Fibroblast of lung (primary cell): ENCODE measurements at regions not wholly inside any gene's neighbourhood (a gene's known extent, or its start where the extent isn't known, plus 50 kb on each side); places are given as distances from the start of the nearest gene placed in this dataset.

Experiments
- DNase-seq, 2 donors: peaks; one replicate each; pipeline versions ENCODE4 v3.0.0 to v3.0.0-alpha.2; 2010; ENCODE audit warnings: low read depth in 2 of 2
- H2AFZ ChIP-seq: 2 replicates; pipeline ENCODE4 v1.5.1; 2012; ENCODE audit warnings: low read length, control low read depth, inconsistent platforms
- H3K27ac ChIP-seq: 2 replicates; pipeline ENCODE4 v1.5.1; 2011; ENCODE audit warnings: low read length, control low read depth; ENCODE audit not compliant: insufficient read depth
- H3K27me3 ChIP-seq: 2 replicates; pipeline ENCODE4 v1.5.1; 2011; ENCODE audit warnings: mild to moderate bottlenecking, low read length; ENCODE audit not compliant: control insufficient read depth, insufficient read depth
- H3K36me3 ChIP-seq: 2 replicates; pipeline ENCODE4 v1.5.1; 2011; ENCODE audit warnings: low read length; ENCODE audit not compliant: control insufficient read depth, insufficient read depth
- H3K4me1 ChIP-seq: 2 replicates; pipeline ENCODE4 v1.5.1; 2011; ENCODE audit warnings: low read length; ENCODE audit not compliant: control insufficient read depth, insufficient read depth; ENCODE audit errors: extremely low read depth
- H3K4me2 ChIP-seq: 2 replicates; pipeline ENCODE4 v1.5.1; 2011; ENCODE audit warnings: low read length, control low read depth; ENCODE audit not compliant: insufficient read depth; ENCODE audit errors: extremely low read depth
- H3K4me3 ChIP-seq, 4 experiments: fragments of 200-600 bp in 1 of 4; sonication (generic) in 1 of 4; replicated peaks in 1 of 4; 2 replicates each; pipeline ENCODE4 v1.5.1; 2011 to 2016; ENCODE audit warnings: low read length in 4 of 4, low read depth in 3 of 4, mild to moderate bottlenecking in 3 of 4, control low read depth in 2 of 4, inconsistent platforms in 1 of 4, mixed read lengths in 1 of 4; ENCODE audit not compliant: insufficient read depth in 1 of 4; ENCODE audit errors: control extremely low read depth in 1 of 4
- H3K79me2 ChIP-seq: 2 replicates; pipeline ENCODE4 v1.5.1; 2012; ENCODE audit warnings: mild to moderate bottlenecking, low read length, inconsistent platforms; ENCODE audit not compliant: control insufficient read depth, insufficient read depth
- H3K9ac ChIP-seq: 2 replicates; pipeline ENCODE4 v1.5.1; 2011; ENCODE audit warnings: mild to moderate bottlenecking, low read length, control low read depth; ENCODE audit not compliant: insufficient read depth
- H3K9me3 ChIP-seq: 2 replicates; pipeline ENCODE4 v1.5.1; 2012; ENCODE audit warnings: low read depth, low read length; ENCODE audit not compliant: control insufficient read depth, insufficient read depth
- H4K20me1 ChIP-seq: 2 replicates; pipeline ENCODE4 v1.5.1; 2011; ENCODE audit warnings: low read length; ENCODE audit not compliant: control insufficient read depth, insufficient read depth; ENCODE audit errors: extremely low read depth
- EZH2 ChIP-seq: IDR thresholded peaks from 2 replicates; pipeline ENCODE4 v1.5.1; 2012; ENCODE audit warnings: low read length, control low read depth, mild to moderate bottlenecking; ENCODE audit errors: missing control alignments
- TF ChIP-seq, protein P1 (sequence below), 2 donors: IDR thresholded peaks in 1 of 2; conservative IDR thresholded peaks in 1 of 2; 1 replicate in 1 of 2; 2 replicates in 1 of 2; pipeline ENCODE4 v1.5.1; 2011 to 2012; ENCODE audit warnings: low read length in 2 of 2, control low read depth in 1 of 2, inconsistent platforms in 1 of 2, low read depth in 1 of 2, mild to moderate bottlenecking in 1 of 2

GRCh38 chr14:61642614-61642982 lies 52.7 kb upstream of the HIF1A start:
- no peaks in the 10 kb centered on the region for H3K79me2 ChIP-seq
- H3K4me1 ChIP-seq = no peaks in the 10 kb centered on the region
- H3K27me3 ChIP-seq = no peaks in the 10 kb centered on the region
- no peaks in the 10 kb centered on the region for H3K36me3 ChIP-seq
- no peaks in the 10 kb centered on the region for H3K9me3 ChIP-seq
- no peak overlapping the region for H3K9ac ChIP-seq
- H4K20me1 ChIP-seq = no peaks in the 10 kb centered on the region
- TF ChIP-seq EZH2 = no peak
- TF ChIP-seq, protein P1, sequence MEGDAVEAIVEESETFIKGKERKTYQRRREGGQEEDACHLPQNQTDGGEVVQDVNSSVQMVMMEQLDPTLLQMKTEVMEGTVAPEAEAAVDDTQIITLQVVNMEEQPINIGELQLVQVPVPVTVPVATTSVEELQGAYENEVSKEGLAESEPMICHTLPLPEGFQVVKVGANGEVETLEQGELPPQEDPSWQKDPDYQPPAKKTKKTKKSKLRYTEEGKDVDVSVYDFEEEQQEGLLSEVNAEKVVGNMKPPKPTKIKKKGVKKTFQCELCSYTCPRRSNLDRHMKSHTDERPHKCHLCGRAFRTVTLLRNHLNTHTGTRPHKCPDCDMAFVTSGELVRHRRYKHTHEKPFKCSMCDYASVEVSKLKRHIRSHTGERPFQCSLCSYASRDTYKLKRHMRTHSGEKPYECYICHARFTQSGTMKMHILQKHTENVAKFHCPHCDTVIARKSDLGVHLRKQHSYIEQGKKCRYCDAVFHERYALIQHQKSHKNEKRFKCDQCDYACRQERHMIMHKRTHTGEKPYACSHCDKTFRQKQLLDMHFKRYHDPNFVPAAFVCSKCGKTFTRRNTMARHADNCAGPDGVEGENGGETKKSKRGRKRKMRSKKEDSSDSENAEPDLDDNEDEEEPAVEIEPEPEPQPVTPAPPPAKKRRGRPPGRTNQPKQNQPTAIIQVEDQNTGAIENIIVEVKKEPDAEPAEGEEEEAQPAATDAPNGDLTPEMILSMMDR (conservative IDR thresholded peaks at IDR 0.05 in 1 of 2, IDR thresholded peaks at IDR 0.05 in 1 of 2; ENCODE audit: low read depth in 1 of 2, low read length in 2 of 2) = no peak
- H2AFZ ChIP-seq = no peak overlapping the region
- no peak for DNase-seq
- H3K27ac ChIP-seq = no peak overlapping the region
- H3K4me2 ChIP-seq = no peak overlapping the region
- no peak overlapping the region for H3K4me3 ChIP-seq

DNA sequence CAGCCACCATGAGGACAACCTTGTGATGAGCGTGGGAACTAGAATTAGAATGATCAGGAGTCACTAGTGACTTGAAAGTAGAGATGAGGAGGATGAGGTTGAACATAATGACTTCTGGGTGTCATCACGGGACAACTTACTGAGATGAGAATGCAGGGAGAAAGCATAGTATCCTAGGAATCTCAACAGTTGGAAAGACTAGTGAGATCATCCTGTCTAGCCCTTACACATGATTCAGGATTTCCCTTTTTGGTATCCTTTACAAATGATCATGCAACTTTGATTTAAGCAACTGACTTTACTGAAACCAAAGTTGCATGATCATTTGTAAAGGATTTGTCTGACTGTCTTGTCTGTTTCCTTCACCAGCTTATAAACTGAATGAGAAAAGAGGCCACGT lies 51.8 kb upstream of the HIF1A start:
- Histone ChIP-seq H3K27ac (no peak overlapping the region), H3K4me2 (no peak overlapping the region)

DNA sequence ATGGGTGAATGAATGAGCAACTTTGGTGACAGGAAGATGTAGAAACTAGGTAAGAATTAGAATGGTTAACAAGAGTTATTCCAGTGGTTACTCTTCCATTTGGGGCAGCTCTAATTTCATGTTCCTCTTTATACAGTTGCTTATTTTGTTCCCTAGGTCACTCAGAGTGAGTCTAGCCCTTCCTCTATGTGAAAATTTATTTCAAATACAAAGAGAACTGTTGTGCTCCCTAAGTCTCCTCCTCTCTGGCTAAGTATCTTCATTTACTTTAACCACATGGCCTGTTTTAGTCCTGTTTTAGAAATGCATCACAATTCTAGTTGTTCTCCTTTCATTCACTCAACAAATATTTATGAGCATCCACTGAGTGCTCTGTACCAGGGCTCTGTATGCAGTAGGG lies 51.1 kb upstream of the HIF1A start:
- Histone ChIP-seq H3K79me2 (no peaks in the 10 kb centered on the region), H3K4me2 (no peak overlapping the region), H3K4me1 (no peaks in the 10 kb centered on the region), H3K4me3 (no peak overlapping the region), H4K20me1 (no peaks in the 10 kb centered on the region), H2AFZ (no peak overlapping the region), H3K9ac (no peak overlapping the region), H3K9me3 (no peaks in the 10 kb centered on the region), H3K27ac (no peak overlapping the region), H3K27me3 (no peaks in the 10 kb centered on the region), H3K36me3 (no peaks in the 10 kb centered on the region)
- no peak for DNase-seq
- TF ChIP-seq, protein P1 (conservative IDR thresholded peaks at IDR 0.05 in 1 of 2, IDR thresholded peaks at IDR 0.05 in 1 of 2; ENCODE audit: low read depth in 1 of 2, low read length in 2 of 2) = no peak
- TF ChIP-seq EZH2 = no peak

More for the DNA sequence above, 51.8 kb upstream of the HIF1A start:
- TF ChIP-seq, protein P1 (conservative IDR thresholded peaks at IDR 0.05 in 1 of 2, IDR thresholded peaks at IDR 0.05 in 1 of 2; ENCODE audit: low read depth in 1 of 2, low read length in 2 of 2) = no peak
- TF ChIP-seq EZH2 = no peak
- H3K4me3 ChIP-seq = no peak overlapping the region
- H3K36me3 ChIP-seq = no peaks in the 10 kb centered on the region
- DNase-seq = peak in 1 of 2 donors; percentile 63
- H3K9me3 ChIP-seq = no peaks in the 10 kb centered on the region
- H4K20me1 ChIP-seq = no peaks in the 10 kb centered on the region
- no peak overlapping the region for H2AFZ ChIP-seq
- H3K9ac ChIP-seq = no peak overlapping the region
- no peaks in the 10 kb centered on the region for H3K4me1 ChIP-seq
- H3K79me2 ChIP-seq = no peaks in the 10 kb centered on the region
- no peaks in the 10 kb centered on the region for H3K27me3 ChIP-seq
